C4-2B (cell line): ENCODE measurements at regions not wholly inside any gene's neighbourhood (a gene's known extent, or its start where the extent isn't known, plus 50 kb on each side); places are given as distances from the start of the nearest gene placed in this dataset.

ENCODE experiments used
- H3K27ac ChIP-seq: fragments of 450-650 bp; 2 replicates; pipeline ENCODE4 v1.5.1; 2017
- CTCF ChIP-seq: fragments of 450-650 bp; conservative IDR thresholded peaks from 2 replicates; pipeline ENCODE4 v1.5.1; 2017; ENCODE audit warnings: mild to moderate bottlenecking
- ZFX ChIP-seq: fragments of 450-650 bp; IDR thresholded peaks from 2 replicates; pipeline ENCODE4 v1.6.1; 2017

- TF ChIP-seq ZFX = no peak
- TF ChIP-seq CTCF = no peak
- no peak overlapping the region for H3K27ac ChIP-seq
These were observed 2596.4 kb downstream of the PCDH7 start for GRCh38 chr4:33316578-33316977.

GRCh38 chr4:33323393-33323792 lies 2603.2 kb downstream of the PCDH7 start:
- TF ChIP-seq CTCF = no peak
- TF ChIP-seq ZFX = no peak
- H3K27ac ChIP-seq = no peak overlapping the region

GRCh38 chr4:33334416-33334815 lies 2614.2 kb downstream of the PCDH7 start:
- no peak overlapping the region for H3K27ac ChIP-seq
- TF ChIP-seq ZFX = no peak

- TF ChIP-seq ZFX (no peak), CTCF (no peak)
- H3K27ac ChIP-seq = no peak overlapping the region
These were observed 2619.6 kb downstream of the PCDH7 start for GRCh38 chr4:33339762-33340161.

GRCh38 chr4:33340168-33340567 lies 2620.0 kb downstream of the PCDH7 start:
- H3K27ac ChIP-seq = no peak overlapping the region
- TF ChIP-seq CTCF (no peak), ZFX (no peak)

- TF ChIP-seq CTCF (no peak), ZFX (no peak)
These were observed 2629.2 kb downstream of the PCDH7 start for GRCh38 chr4:33349376-33349775.

GRCh38 chr4:33357121-33357520 lies 2637.0 kb downstream of the PCDH7 start:
- H3K27ac ChIP-seq = no peak overlapping the region
- TF ChIP-seq ZFX (no peak), CTCF (no peak)

More at GRCh38 chr4:33349376-33349775, 2629.2 kb downstream of the PCDH7 start:
- H3K27ac ChIP-seq = no peak overlapping the region

GRCh38 chr4:33369446-33369845 lies 2649.3 kb downstream of the PCDH7 start:
- TF ChIP-seq ZFX = no peak
- TF ChIP-seq CTCF = no peak
- H3K27ac ChIP-seq = no peak overlapping the region
